GM12878 (cell line): ENCODE measurements at regions not wholly inside any gene's neighbourhood (a gene's known extent, or its start where the extent isn't known, plus 50 kb on each side); places are given as distances from the start of the nearest gene placed in this dataset.
"Not testable (repeated sequence)": the region's sequence is repeated elsewhere in the genome, so short reads cannot be mapped to it uniquely, and the experiment has no call there.

Experiments
- ATAC-seq: fragments of 200-7000 bp; cut with Tn5 transposase; 3 replicates; pipeline ENCODE4 v1.9.1; 2020; ENCODE audit warnings: mild to moderate bottlenecking, moderate library complexity
- BruUV-seq: library from RNA; stranded (reverse); fragments of 400-500 nt; replicated peaks from 2 replicates; lab custom pipeline; 2021; lab: Mats Ljungman, UMichigan
- CTCF ChIA-PET: fragments of 300-600 bp; sonication (Branson Sonifier 250); formaldehyde crosslinking; extraction: SDS; loops from one replicate; lab custom pipeline; 2021; ENCODE audit warnings: inconsistent platforms; lab: Yijun Ruan, JAX
- POLR2A ChIA-PET: fragments of 350-600 bp; formaldehyde crosslinking; extraction: SDS; loops from one replicate; lab custom pipeline; 2021; ENCODE audit warnings: inconsistent platforms; lab: Charles Lee
- RAD21 ChIA-PET: fragments of 300-600 bp; sonication (Branson Sonifier 250); formaldehyde crosslinking; loops from one replicate; lab custom pipeline; 2023; ENCODE audit warnings: antibody characterized with exemption; ENCODE audit not compliant: unreplicated experiment; lab: Charles Lee
- SMC1A ChIA-PET: fragments of 300-600 bp; sonication (Branson Sonifier 250); formaldehyde crosslinking; loops from one replicate; lab custom pipeline; 2023; ENCODE audit not compliant: unreplicated experiment, uncharacterized antibody; lab: Charles Lee
- DNase-seq: peaks from one replicate; pipeline ENCODE4 v3.0.0-alpha.2; 2011; ENCODE audit warnings: low read depth, low spot score
- FAIRE-seq: peaks from 3 replicates; lab custom pipeline; 2011; peaks lifted over from hg19 to GRCh38; lab: Jason Lieb, UNC
- H2AFZ ChIP-seq: 2 replicates; pipeline ENCODE4 v1.6.0; 2011; ENCODE audit warnings: low read depth, low read length, control low read depth; ENCODE audit not compliant: control insufficient read depth
- H3K27ac ChIP-seq: 2 replicates; pipeline ENCODE4 v1.5.1; 2011; ENCODE audit warnings: control low read depth; ENCODE audit not compliant: control insufficient read depth, insufficient read depth
- H3K27me3 ChIP-seq, 2 experiments: replicated peaks in 1 of 2; 2 replicates each; pipeline versions ENCODE4 v1.6.0 to v1.6.1; 2011; ENCODE audit warnings: low read length in 1 of 2; ENCODE audit not compliant: control insufficient read depth in 2 of 2, insufficient read depth in 2 of 2
- H3K36me3 ChIP-seq, 2 experiments: 2 replicates each; pipeline ENCODE4 v1.5.1; 2011; ENCODE audit warnings: low read length in 1 of 2; ENCODE audit not compliant: control insufficient read depth in 2 of 2, insufficient read depth in 2 of 2
- H3K4me1 ChIP-seq: 2 replicates; pipeline ENCODE4 v1.6.1; 2011; ENCODE audit warnings: mild to moderate bottlenecking, low read length, moderate library complexity, mixed read lengths; ENCODE audit not compliant: control insufficient read depth, insufficient read depth
- H3K4me2 ChIP-seq: 2 replicates; pipeline ENCODE4 v1.6.0; 2011; ENCODE audit warnings: control low read depth; ENCODE audit not compliant: control insufficient read depth, insufficient read depth
- H3K4me3 ChIP-seq: fragments of 200-600 bp; sonication (generic); 2 replicates; pipeline ENCODE4 v1.5.1; 2016
- H3K79me2 ChIP-seq: 2 replicates; pipeline ENCODE4 v1.6.0; 2011; ENCODE audit warnings: low read length; ENCODE audit not compliant: control insufficient read depth, insufficient read depth
- H3K9ac ChIP-seq: 2 replicates; pipeline ENCODE4 v1.8.0; 2011; ENCODE audit warnings: low read length, control low read depth, mixed read lengths; ENCODE audit not compliant: control insufficient read depth, insufficient read depth
- H3K9me3 ChIP-seq: replicated peaks from 3 replicates; pipeline ENCODE4 v1.5.1; 2011; ENCODE audit warnings: mild to moderate bottlenecking, low read length; ENCODE audit not compliant: control insufficient read depth, insufficient read depth
- H4K20me1 ChIP-seq: 2 replicates; pipeline ENCODE4 v1.6.0; 2011; ENCODE audit not compliant: control insufficient read depth, insufficient read depth
- CHD2 ChIP-seq: IDR thresholded peaks from 2 replicates; pipeline ENCODE4 v1.6.1; 2011; ENCODE audit warnings: low read depth, low read length, improper control_type of control experiment, borderline replicate concordance
- IRF3 ChIP-seq: fragments of 450-650 bp; IDR thresholded peaks from 2 replicates; pipeline ENCODE4 v1.6.1; 2014; ENCODE audit warnings: mild to moderate bottlenecking
- LARP7 ChIP-seq: fragments of 450-650 bp; IDR thresholded peaks from 2 replicates; pipeline ENCODE4 v1.6.1; 2017; ENCODE audit warnings: mild to moderate bottlenecking
- MEF2A ChIP-seq: IDR thresholded peaks from 2 replicates; pipeline ENCODE4 v1.6.1; 2011; ENCODE audit warnings: low read depth, mild to moderate bottlenecking, low read length, moderate library complexity; ENCODE audit not compliant: insufficient read depth
- MYC ChIP-seq: IDR thresholded peaks from 2 replicates; pipeline ENCODE4 v1.6.1; 2011; ENCODE audit warnings: mild to moderate bottlenecking, low read length, moderate library complexity, inconsistent platforms; ENCODE audit not compliant: insufficient read depth, insufficient replicate concordance, insufficient read length, severe bottlenecking
- PBX3 ChIP-seq: IDR thresholded peaks from 2 replicates; pipeline ENCODE4 v1.6.1; 2011; ENCODE audit warnings: mild to moderate bottlenecking, low read depth, low read length, moderate library complexity; ENCODE audit not compliant: insufficient replicate concordance
- POLR2AphosphoS5 ChIP-seq: IDR thresholded peaks from 2 replicates; pipeline ENCODE4 v1.6.1; 2011; ENCODE audit warnings: mild to moderate bottlenecking, low read length, inconsistent platforms
- ZBED1 ChIP-seq: IDR thresholded peaks from 2 replicates; pipeline ENCODE4 v1.6.1; 2016; ENCODE audit warnings: borderline replicate concordance
- WGBS: methylation state at CpG from one replicate; pipeline ENCODE4 v1.1.6; 2016; ENCODE audit warnings: low lambda C conversion rate; ENCODE audit not compliant: insufficient replicate concordance, insufficient coverage; ENCODE audit errors: missing lambda C conversion rate; 5-methylcytosine and 5-hydroxymethylcytosine counted together
- in situ Hi-C: fragments of 300-500 bp; cut with MboI; formaldehyde crosslinking; loops from 9 replicates; pipeline ENCODE4 v1.14.3; 2018; ENCODE audit warnings: mixed read lengths
- intact Hi-C: fragments of 100-400 bp; cut with micrococcal nuclease; formaldehyde crosslinking; loops from one replicate; pipeline ENCODE4 v1.14.2; 2022; ENCODE audit not compliant: unreplicated experiment

GRCh38 chr9:102223320-102224136 is 485.1 kb upstream of the GRIN3A start:
- H3K36me3 ChIP-seq, ATAC-seq, intact Hi-C loops, H3K9ac ChIP-seq, POLR2A ChIA-PET, RAD21 ChIA-PET, H2AFZ ChIP-seq, H4K20me1 ChIP-seq, H3K27me3 ChIP-seq, BruUV-seq, FAIRE-seq, H3K79me2 ChIP-seq, H3K4me1 ChIP-seq, DNase-seq, in situ Hi-C loops, SMC1A ChIA-PET, H3K4me2 ChIP-seq, H3K9me3 ChIP-seq, H3K27ac ChIP-seq, CTCF ChIA-PET, H3K4me3 ChIP-seq: not testable (repeated sequence)
- WGBS = 49% methylated on average over 27 of the region's 27 CpGs

GRCh38 chr9:102209176-102209575 is 470.7 kb upstream of the GRIN3A start:
- CTCF ChIA-PET = no interaction called here
- no peak overlapping the region for H2AFZ ChIP-seq
- in situ Hi-C loops = no loop called here
- 2% methylated on average over 3 of the region's 3 CpGs for whole genome bisulfite sequencing
- no peak overlapping the region for H3K27ac ChIP-seq
- H3K4me1 ChIP-seq = no peaks in the 10 kb centered on the region
- intact Hi-C loops = no loop called here
- H3K36me3 ChIP-seq = no peaks in the 10 kb centered on the region
- no peak overlapping the region for H3K4me3 ChIP-seq
- FAIRE-seq (no peak), ATAC-seq (no peak), DNase-seq (no peak)
- SMC1A ChIA-PET = no interaction called here
- H3K79me2 ChIP-seq = no peaks in the 10 kb centered on the region
- BruUV-seq = no TSS peak
- no peaks in the 10 kb centered on the region for H3K27me3 ChIP-seq
- TF ChIP-seq PBX3 (no peak), MEF2A (no peak), LARP7 (no peak), CHD2 (no peak), MYC (no peak), IRF3 (no peak), ZBED1 (no peak), POLR2AphosphoS5 (no peak)
- no peaks in the 10 kb centered on the region for H4K20me1 ChIP-seq
- H3K4me2 ChIP-seq = no peak overlapping the region
- no peak overlapping the region for H3K9ac ChIP-seq
- H3K9me3 ChIP-seq = no peaks in the 10 kb centered on the region
- POLR2A ChIA-PET = no interaction called here
- RAD21 ChIA-PET = no interaction called here
